ENCODE measurements at regions not wholly inside any gene's neighbourhood (a gene's known extent, or its start where the extent isn't known, plus 50 kb on each side); places are given as distances from the start of the nearest gene placed in this dataset.

GRCh38 chr12:123100882-123101281 lies 50.0 kb downstream of the PITPNM2 start:
- DNase-seq: no peak

GRCh38 chr12:123100450-123100849 lies 50.4 kb downstream of the PITPNM2 start:
- DNase-seq: no peak

GRCh38 chr12:123099560-123100192 lies 51.2 kb downstream of the PITPNM2 start:
- DNase-seq: no peak

GRCh38 chr12:123098780-123099179 lies 52.1 kb downstream of the PITPNM2 start:
- DNase-seq: no peak

GRCh38 chr12:123097561-123098084 lies 53.3 kb downstream of the PITPNM2 start:
- peak in 1 of 2 donors; percentile 25 for DNase-seq

GRCh38 chr12:123096741-123097140 lies 54.1 kb downstream of the PITPNM2 start:
- DNase-seq: no peak

- no peak for DNase-seq
Measured at GRCh38 chr12:123096182-123096581, 54.7 kb downstream of the PITPNM2 start.

GRCh38 chr12:123095078-123095881 lies 55.6 kb downstream of the PITPNM2 start:
- DNase-seq: no peak

- no peak for DNase-seq
Measured at GRCh38 chr12:123094349-123095077, 56.4 kb downstream of the PITPNM2 start.

GRCh38 chr12:123092866-123093265 lies 58.0 kb downstream of the PITPNM2 start:
- no peak for DNase-seq

GRCh38 chr12:123091230-123092150 lies 59.4 kb downstream of the PITPNM2 start:
- DNase-seq: no peak

GRCh38 chr12:123089631-123090353 lies 61.1 kb downstream of the PITPNM2 start:
- DNase-seq: no peak

- DNase-seq: no peak
Measured at GRCh38 chr12:123089140-123089539, 61.8 kb downstream of the PITPNM2 start.

- no peak for DNase-seq
Measured at GRCh38 chr12:123085730-123086487, 65.0 kb downstream of the PITPNM2 start.

GRCh38 chr12:123085066-123085465 lies 65.8 kb downstream of the PITPNM2 start:
- DNase-seq: no peak

GRCh38 chr12:123083661-123084571 lies 67.0 kb downstream of the PITPNM2 start:
- DNase-seq: no peak

- DNase-seq: no peak
Measured at GRCh38 chr12:123080634-123081033, 70.3 kb downstream of the PITPNM2 start.

GRCh38 chr12:123078531-123079155 lies 72.2 kb downstream of the PITPNM2 start:
- no peak for DNase-seq

Measured in right lung (tissue), 2 donors.